HG02943 (cell line): ENCODE measurements at regions not wholly inside any gene's neighbourhood (a gene's known extent, or its start where the extent isn't known, plus 50 kb on each side); places are given as distances from the start of the nearest gene placed in this dataset.
A peak's percentile ranks its signal among the peaks of the same experiment; 100 is the strongest.

Source experiments
- ATAC-seq: cut with Tn5 transposase; IDR thresholded peaks from one replicate; pipeline ENCODE4 v1.9.1; 2021; ENCODE audit warnings: mild to moderate bottlenecking, low read depth, moderate library complexity; ENCODE audit not compliant: unreplicated experiment

GRCh38 chr6:119591235-119591634 is 241.7 kb upstream of the MAN1A1 start:
- ATAC-seq: no peak

- ATAC-seq: no peak
Measured at GRCh38 chr6:119590066-119590465, 240.5 kb upstream of the MAN1A1 start.

GRCh38 chr6:119587537-119587936 is 238.0 kb upstream of the MAN1A1 start:
- no peak for ATAC-seq

- ATAC-seq: peak; percentile 77
Measured at GRCh38 chr6:119586250-119586882, 236.8 kb upstream of the MAN1A1 start.

GRCh38 chr6:119584088-119584487 is 234.5 kb upstream of the MAN1A1 start:
- no peak for ATAC-seq

- ATAC-seq: no peak
Measured at GRCh38 chr6:119581220-119581619, 231.7 kb upstream of the MAN1A1 start.

- ATAC-seq: no peak
Measured at GRCh38 chr6:119575721-119576120, 226.2 kb upstream of the MAN1A1 start.

- no peak for ATAC-seq
Measured at GRCh38 chr6:119568580-119568979, 219.0 kb upstream of the MAN1A1 start.

GRCh38 chr6:119566546-119567260 is 217.1 kb upstream of the MAN1A1 start:
- ATAC-seq: no peak

GRCh38 chr6:119565893-119566292 is 216.3 kb upstream of the MAN1A1 start:
- no peak for ATAC-seq

- ATAC-seq: no peak
Measured at GRCh38 chr6:119562168-119562567, 212.6 kb upstream of the MAN1A1 start.

GRCh38 chr6:119559586-119559985 is 210.0 kb upstream of the MAN1A1 start:
- no peak for ATAC-seq

GRCh38 chr6:119557239-119557638 is 207.7 kb upstream of the MAN1A1 start:
- no peak for ATAC-seq

- ATAC-seq: no peak
Measured at GRCh38 chr6:119552021-119552420, 202.5 kb upstream of the MAN1A1 start.

- ATAC-seq: no peak
Measured at GRCh38 chr6:119547024-119547423, 197.5 kb upstream of the MAN1A1 start.

GRCh38 chr6:119545245-119545644 is 195.7 kb upstream of the MAN1A1 start:
- ATAC-seq: no peak

- no peak for ATAC-seq
Measured at GRCh38 chr6:119544325-119545175, 195.0 kb upstream of the MAN1A1 start.

- no peak for ATAC-seq
Measured at GRCh38 chr6:119543332-119543731, 193.8 kb upstream of the MAN1A1 start.

GRCh38 chr6:119542037-119542436 is 192.5 kb upstream of the MAN1A1 start:
- ATAC-seq: no peak

- no peak for ATAC-seq
Measured at GRCh38 chr6:119541132-119541905, 191.8 kb upstream of the MAN1A1 start.

- ATAC-seq: no peak
Measured at GRCh38 chr6:119540417-119540816, 190.9 kb upstream of the MAN1A1 start.
